Thyroid gland (tissue), 4 donors: ENCODE measurements at regions not wholly inside any gene's neighbourhood (a gene's known extent, or its start where the extent isn't known, plus 50 kb on each side); places are given as distances from the start of the nearest gene placed in this dataset.
A peak's percentile ranks its signal among the peaks of the same experiment; 100 is the strongest.

Experiments
- DNase-seq, 2 donors: peaks; one replicate each; pipeline ENCODE4 v3.0.0-alpha.2; 2019
- H3K27ac ChIP-seq, 3 donors: fragments of 200-600 bp; sonication (generic); 1 replicate in 2 of 3; 2 replicates in 1 of 3; pipeline ENCODE4 v1.5.1; 2016 to 2019; ENCODE audit warnings: mild to moderate bottlenecking in 1 of 3, moderate library complexity in 1 of 3
- H3K27me3 ChIP-seq: fragments of 200-600 bp; sonication (generic); one replicate; pipeline ENCODE4 v1.5.1; 2019
- H3K36me3 ChIP-seq, 2 donors: fragments of 200-600 bp; sonication (generic); one replicate each; pipeline ENCODE4 v1.5.1; 2016 to 2019
- H3K4me1 ChIP-seq, 2 donors: fragments of 200-600 bp; sonication (generic); one replicate each; pipeline ENCODE4 v1.5.1; 2017 to 2019
- H3K4me3 ChIP-seq, 3 donors: fragments of 200-600 bp; sonication (generic); replicated peaks in 1 of 3; 1 replicate in 2 of 3; 2 replicates in 1 of 3; pipeline ENCODE4 v1.5.1; 2016; ENCODE audit warnings: mild to moderate bottlenecking in 1 of 3
- H3K9me3 ChIP-seq: fragments of 200-600 bp; sonication (generic); one replicate; pipeline ENCODE4 v1.5.1; 2017
- POLR2A ChIP-seq, 2 donors: fragments of 450-650 bp; IDR thresholded peaks; one replicate each; pipeline ENCODE4 v1.6.1; 2017; ENCODE audit warnings: antibody characterized with exemption in 2 of 2, mild to moderate bottlenecking in 2 of 2, moderate library complexity in 1 of 2
- WGBS, 2 donors: methylation state at CpG; one replicate each; pipeline ENCODE4 v1.1.5; 2017; 5-methylcytosine and 5-hydroxymethylcytosine counted together
- intact Hi-C: fragments of 100-400 bp; cut with DNase I; formaldehyde crosslinking; loops from one replicate; pipeline ENCODE4 v1.15.1; 2023
- TF ChIP-seq, protein P1 (sequence below), 6 experiments: fragments of 200-600 bp in 3 of 6; fragments of 450-650 bp in 3 of 6; sonication (generic) in 3 of 6; IDR thresholded peaks; one replicate each; pipeline ENCODE4 v1.5.1; 2016 to 2019; ENCODE audit warnings: antibody characterized with exemption in 6 of 6, mild to moderate bottlenecking in 2 of 6, inconsistent platforms in 1 of 6, moderate library complexity in 1 of 6

GRCh38 chr4:186839122-186840037, 115.7 kb upstream of the FAT1 start:
- Histone ChIP-seq H3K36me3 (no peaks in the 10 kb centered on the region), H3K27ac (peak overlapping the region; percentile 20 to 58 (median 53)), H3K4me3 (no peak overlapping the region), H3K9me3 (no peaks in the 10 kb centered on the region), H3K27me3 (no peaks in the 10 kb centered on the region), H3K4me1 (no peaks in the 10 kb centered on the region)
- no peak for DNase-seq
- no peak for TF ChIP-seq POLR2A (IDR thresholded peaks at IDR 0.05)
- TF ChIP-seq, protein P1, sequence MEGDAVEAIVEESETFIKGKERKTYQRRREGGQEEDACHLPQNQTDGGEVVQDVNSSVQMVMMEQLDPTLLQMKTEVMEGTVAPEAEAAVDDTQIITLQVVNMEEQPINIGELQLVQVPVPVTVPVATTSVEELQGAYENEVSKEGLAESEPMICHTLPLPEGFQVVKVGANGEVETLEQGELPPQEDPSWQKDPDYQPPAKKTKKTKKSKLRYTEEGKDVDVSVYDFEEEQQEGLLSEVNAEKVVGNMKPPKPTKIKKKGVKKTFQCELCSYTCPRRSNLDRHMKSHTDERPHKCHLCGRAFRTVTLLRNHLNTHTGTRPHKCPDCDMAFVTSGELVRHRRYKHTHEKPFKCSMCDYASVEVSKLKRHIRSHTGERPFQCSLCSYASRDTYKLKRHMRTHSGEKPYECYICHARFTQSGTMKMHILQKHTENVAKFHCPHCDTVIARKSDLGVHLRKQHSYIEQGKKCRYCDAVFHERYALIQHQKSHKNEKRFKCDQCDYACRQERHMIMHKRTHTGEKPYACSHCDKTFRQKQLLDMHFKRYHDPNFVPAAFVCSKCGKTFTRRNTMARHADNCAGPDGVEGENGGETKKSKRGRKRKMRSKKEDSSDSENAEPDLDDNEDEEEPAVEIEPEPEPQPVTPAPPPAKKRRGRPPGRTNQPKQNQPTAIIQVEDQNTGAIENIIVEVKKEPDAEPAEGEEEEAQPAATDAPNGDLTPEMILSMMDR (IDR thresholded peaks at IDR 0.05): no peak
- intact Hi-C loops: no loop called here
- WGBS, 2 donors: 70 to 80% methylated on average over 11 of the region's 11 CpGs

DNA sequence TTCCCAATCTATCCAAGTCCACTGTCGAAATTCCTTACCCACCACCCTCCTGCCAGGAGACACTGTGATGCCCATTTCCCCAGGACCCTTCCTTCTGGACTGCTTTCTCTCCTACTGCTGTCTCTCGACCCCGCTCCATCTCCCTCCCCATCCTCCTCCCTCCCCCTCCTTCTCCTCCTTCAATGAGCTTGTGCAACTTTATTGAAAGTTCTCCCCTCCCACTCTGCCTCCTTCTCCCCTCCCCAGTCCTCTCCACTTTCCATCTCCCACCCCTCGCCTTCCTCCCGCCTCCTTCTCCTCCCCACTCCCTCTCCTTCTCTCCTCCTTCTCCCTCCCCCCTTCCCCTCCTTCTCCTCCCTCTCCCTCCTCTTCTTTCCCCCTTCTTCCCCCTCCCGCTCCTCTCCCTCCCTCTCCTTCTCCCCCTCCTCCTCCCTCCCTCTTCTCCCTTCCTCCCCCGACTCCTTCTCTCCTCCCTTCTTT, 116.6 kb upstream of the FAT1 start:
- H3K4me1 ChIP-seq: peaks cover 0 to 8% of the 10 kb centered on the region in 2 donors
- H3K27ac ChIP-seq: peak overlapping the region; percentile 50 to 58 (median 53)
- no peak overlapping the region for H3K4me3 ChIP-seq
- H3K36me3 ChIP-seq: no peaks in the 10 kb centered on the region
- intact Hi-C loops: no loop called here
- no peaks in the 10 kb centered on the region for H3K27me3 ChIP-seq
- no peaks in the 10 kb centered on the region for H3K9me3 ChIP-seq
- DNase-seq: no peak
- 77 to 80% methylated on average over 6 to 7 of the region's 7 CpGs for WGBS, 2 donors
- no peak for TF ChIP-seq POLR2A (IDR thresholded peaks at IDR 0.05)
- TF ChIP-seq, protein P1 (IDR thresholded peaks at IDR 0.05): no peak

- Histone ChIP-seq H3K27ac (peak overlapping the region in 1 of 3 donors; percentile 24), H3K4me1 (peaks cover 0 to 14% of the 10 kb centered on the region in 2 donors), H3K27me3 (no peaks in the 10 kb centered on the region), H3K4me3 (peak overlapping the region in 1 of 3 donors; percentile 9), H3K9me3 (no peaks in the 10 kb centered on the region), H3K36me3 (no peaks in the 10 kb centered on the region)
- intact Hi-C loops: no loop called here
- DNase-seq: no peak
- TF ChIP-seq, protein P1 (IDR thresholded peaks at IDR 0.05): no peak
- TF ChIP-seq POLR2A (IDR thresholded peaks at IDR 0.05): no peak
- WGBS, 2 donors: 82 to 85% methylated on average over 20 to 21 of the region's 21 CpGs
Observed at GRCh38 chr4:186840771-186841301, 117.2 kb upstream of the FAT1 start.

DNA sequence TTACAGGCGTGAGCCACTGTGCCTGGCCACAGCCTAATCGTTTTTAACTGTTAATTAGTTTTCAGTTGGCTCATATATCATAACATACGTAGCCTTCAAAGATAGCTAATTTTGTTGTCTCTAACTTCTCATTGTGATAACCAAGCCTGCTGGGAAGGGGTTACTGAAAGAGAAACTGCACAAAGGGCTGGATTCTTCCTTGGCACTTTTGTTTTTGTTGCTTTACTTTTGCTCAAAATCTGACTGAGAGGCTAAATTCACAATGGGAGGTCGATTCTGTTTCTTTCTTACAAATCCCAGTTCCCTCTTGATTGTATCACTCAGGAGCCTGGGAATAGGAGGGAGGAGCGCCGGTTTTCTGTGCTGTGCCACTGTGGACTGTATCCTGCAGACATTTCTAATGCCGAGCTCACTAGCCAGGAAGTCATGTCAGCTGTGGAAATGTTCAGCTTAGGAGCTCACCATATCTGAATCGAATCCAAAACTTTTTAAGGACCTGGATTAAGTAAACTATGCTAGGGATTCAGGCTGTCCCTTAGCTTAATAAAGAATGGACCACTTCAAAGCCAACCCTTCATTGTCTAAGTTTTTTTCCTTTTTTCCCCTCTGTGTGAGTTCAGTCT, 120.5 kb upstream of the FAT1 start:
- DNase-seq: peak; percentile 17 to 37

More for the DNA sequence above, 120.5 kb upstream of the FAT1 start:
- TF ChIP-seq POLR2A (IDR thresholded peaks at IDR 0.05): no peak
- TF ChIP-seq, protein P1 (IDR thresholded peaks at IDR 0.05): no peak
- WGBS, 2 donors: 25 to 30% methylated on average over 8 of the region's 8 CpGs
- peak overlapping the region in 1 of 3 donors; percentile 6 for H3K4me3 ChIP-seq
- no peaks in the 10 kb centered on the region for H3K9me3 ChIP-seq
- no peaks in the 10 kb centered on the region for H3K36me3 ChIP-seq
- H3K27ac ChIP-seq: peak overlapping the region; percentile 44 to 51 (median 47)
- no peaks in the 10 kb centered on the region for H3K27me3 ChIP-seq
- H3K4me1 ChIP-seq: peaks cover 0 to 19% of the 10 kb centered on the region in 2 donors
- intact Hi-C loops: no loop called here
